Tibial nerve (tissue), 4 donors: ENCODE measurements at regions not wholly inside any gene's neighbourhood (a gene's known extent, or its start where the extent isn't known, plus 50 kb on each side); places are given as distances from the start of the nearest gene placed in this dataset.

Experiments used
- DNase-seq, 2 donors: peaks; one replicate each; pipeline ENCODE4 v3.0.0-alpha.2; 2019; ENCODE audit warnings: low spot score in 2 of 2
- H3K27ac ChIP-seq, 4 donors: fragments of 200-600 bp; sonication (generic) in 3 of 4; one replicate each; pipeline ENCODE4 v1.5.1; 2017 to 2019; ENCODE audit warnings: mild to moderate bottlenecking in 1 of 4
- H3K27me3 ChIP-seq, 2 donors: fragments of 200-600 bp; sonication (generic) in 1 of 2; one replicate each; pipeline versions ENCODE4 v1.5.1 to v1.6.0; 2017 to 2019
- H3K36me3 ChIP-seq, 3 donors: fragments of 200-600 bp; sonication (generic); one replicate each; pipeline ENCODE4 v1.5.1; 2018 to 2019
- H3K4me1 ChIP-seq, 4 donors: fragments of 200-600 bp; sonication (generic) in 3 of 4; one replicate each; pipeline ENCODE4 v1.5.1; 2017 to 2019
- H3K4me3 ChIP-seq, 4 donors: fragments of 200-600 bp; sonication (generic) in 3 of 4; one replicate each; pipeline ENCODE4 v1.5.1; 2017 to 2019; ENCODE audit warnings: mild to moderate bottlenecking in 1 of 4, moderate library complexity in 1 of 4
- H3K9me3 ChIP-seq, 4 donors: fragments of 200-600 bp; sonication (generic) in 3 of 4; one replicate each; pipeline ENCODE4 v1.5.1; 2017 to 2019
- EP300 ChIP-seq, 2 donors: sonication (generic); formaldehyde crosslinking; IDR thresholded peaks; one replicate each; pipeline ENCODE4 v1.6.1; 2017; ENCODE audit warnings: antibody characterized with exemption in 2 of 2, mild to moderate bottlenecking in 1 of 2
- POLR2A ChIP-seq, 2 donors: fragments of 450-650 bp; IDR thresholded peaks; one replicate each; pipeline ENCODE4 v1.6.1; 2017; ENCODE audit warnings: antibody characterized with exemption in 2 of 2, mild to moderate bottlenecking in 2 of 2, moderate library complexity in 2 of 2
- WGBS, 2 donors: methylation state at CpG; one replicate each; pipeline ENCODE4 v1.1.5; 2018; 5-methylcytosine and 5-hydroxymethylcytosine counted together
- TF ChIP-seq, protein P1 (sequence below), 5 experiments: fragments of 200-600 bp in 3 of 5; fragments of 450-650 bp in 2 of 5; sonication (generic) in 3 of 5; IDR thresholded peaks; one replicate each; pipeline ENCODE4 v1.5.1; 2016 to 2019; ENCODE audit warnings: antibody characterized with exemption in 5 of 5, mild to moderate bottlenecking in 3 of 5, moderate library complexity in 2 of 5

DNA sequence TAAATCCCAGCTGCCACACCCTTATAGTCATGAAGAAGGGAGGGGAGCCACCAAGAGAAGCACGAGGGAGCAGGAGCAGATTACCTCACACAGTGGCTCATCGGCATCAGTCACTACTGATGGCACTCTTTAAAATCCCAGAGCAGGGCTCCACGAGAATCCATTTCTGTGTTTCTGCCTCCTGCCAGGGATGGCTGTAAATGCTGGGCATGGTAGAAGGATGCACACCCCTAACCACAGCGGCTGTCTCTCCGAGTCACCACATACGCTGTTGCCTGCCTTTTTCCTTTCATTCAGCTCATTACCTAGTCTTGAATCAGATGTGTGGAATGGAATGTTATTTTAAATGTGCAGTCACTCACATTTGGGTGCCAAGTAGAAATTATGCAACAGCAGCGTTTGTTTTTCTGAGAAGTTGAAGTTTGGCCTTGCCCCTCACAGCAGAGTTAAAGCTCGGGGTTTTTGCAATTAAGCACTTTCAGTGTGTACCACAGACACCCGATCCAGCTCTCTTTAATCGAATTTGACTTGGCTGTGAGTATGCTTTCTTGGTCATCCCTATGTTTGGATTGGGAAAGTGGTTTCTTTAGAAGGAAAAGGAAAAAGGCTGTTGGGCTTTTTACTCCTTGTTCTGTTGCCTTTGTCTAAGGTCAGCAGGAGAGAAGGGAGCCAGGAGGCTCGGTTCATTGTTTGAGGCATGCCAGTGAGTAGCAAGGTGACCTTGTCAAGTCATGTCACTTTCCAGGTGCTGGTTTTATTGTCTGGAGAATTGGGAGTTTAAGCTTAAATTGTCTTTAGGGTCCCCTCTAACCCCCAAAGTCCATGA lies 284.2 kb upstream of the TPM1 start:
- H3K36me3 ChIP-seq = peaks cover 0 to 55% (median 0%) of the 10 kb centered on the region in 3 donors
- TF ChIP-seq, protein P1, sequence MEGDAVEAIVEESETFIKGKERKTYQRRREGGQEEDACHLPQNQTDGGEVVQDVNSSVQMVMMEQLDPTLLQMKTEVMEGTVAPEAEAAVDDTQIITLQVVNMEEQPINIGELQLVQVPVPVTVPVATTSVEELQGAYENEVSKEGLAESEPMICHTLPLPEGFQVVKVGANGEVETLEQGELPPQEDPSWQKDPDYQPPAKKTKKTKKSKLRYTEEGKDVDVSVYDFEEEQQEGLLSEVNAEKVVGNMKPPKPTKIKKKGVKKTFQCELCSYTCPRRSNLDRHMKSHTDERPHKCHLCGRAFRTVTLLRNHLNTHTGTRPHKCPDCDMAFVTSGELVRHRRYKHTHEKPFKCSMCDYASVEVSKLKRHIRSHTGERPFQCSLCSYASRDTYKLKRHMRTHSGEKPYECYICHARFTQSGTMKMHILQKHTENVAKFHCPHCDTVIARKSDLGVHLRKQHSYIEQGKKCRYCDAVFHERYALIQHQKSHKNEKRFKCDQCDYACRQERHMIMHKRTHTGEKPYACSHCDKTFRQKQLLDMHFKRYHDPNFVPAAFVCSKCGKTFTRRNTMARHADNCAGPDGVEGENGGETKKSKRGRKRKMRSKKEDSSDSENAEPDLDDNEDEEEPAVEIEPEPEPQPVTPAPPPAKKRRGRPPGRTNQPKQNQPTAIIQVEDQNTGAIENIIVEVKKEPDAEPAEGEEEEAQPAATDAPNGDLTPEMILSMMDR (IDR thresholded peaks at IDR 0.05) = no peak
- TF ChIP-seq EP300 (IDR thresholded peaks at IDR 0.05) (peak in 1 of 2 donors; percentile 78), POLR2A (IDR thresholded peaks at IDR 0.05) (no peak)
- peak in 1 of 2 donors; percentile 77 for DNase-seq
- WGBS, 2 donors = 22 to 30% methylated on average over 11 of the region's 11 CpGs
- H3K4me1 ChIP-seq = peaks cover 0 to 41% (median 5%) of the 10 kb centered on the region in 4 donors
- H3K27ac ChIP-seq = peak overlapping the region; percentile 39 to 75 (median 60)
- H3K4me3 ChIP-seq = no peak overlapping the region
- no peaks in the 10 kb centered on the region for H3K27me3 ChIP-seq
- H3K9me3 ChIP-seq = no peaks in the 10 kb centered on the region

- H3K27ac ChIP-seq = peak overlapping the region in 3 of 4 donors; percentile 50 to 75 (median 70)
- no peaks in the 10 kb centered on the region for H3K9me3 ChIP-seq
- H3K4me3 ChIP-seq = no peak overlapping the region
- peaks cover 0 to 55% (median 0%) of the 10 kb centered on the region in 3 donors for H3K36me3 ChIP-seq
- WGBS, 2 donors = 64 to 76% methylated on average over 4 of the region's 4 CpGs
- DNase-seq = no peak
- TF ChIP-seq POLR2A (IDR thresholded peaks at IDR 0.05) (no peak), EP300 (IDR thresholded peaks at IDR 0.05) (no peak)
- TF ChIP-seq, protein P1 (IDR thresholded peaks at IDR 0.05) = no peak
- no peaks in the 10 kb centered on the region for H3K27me3 ChIP-seq
- peaks cover 0 to 41% (median 5%) of the 10 kb centered on the region in 4 donors for H3K4me1 ChIP-seq
These were observed 283.6 kb upstream of the TPM1 start for GRCh38 chr15:62758952-62759349.

- Histone ChIP-seq H3K4me1 (peaks cover 0 to 41% (median 5%) of the 10 kb centered on the region in 4 donors), H3K36me3 (peaks cover 0 to 52% (median 0%) of the 10 kb centered on the region in 3 donors), H3K27me3 (no peaks in the 10 kb centered on the region), H3K9me3 (no peaks in the 10 kb centered on the region), H3K4me3 (no peak overlapping the region), H3K27ac (no peak overlapping the region)
- DNase-seq = no peak
- 95 to 96% methylated on average over 3 of the region's 3 CpGs for WGBS, 2 donors
- TF ChIP-seq, protein P1 (IDR thresholded peaks at IDR 0.05) = no peak
- TF ChIP-seq POLR2A (IDR thresholded peaks at IDR 0.05) (no peak), EP300 (IDR thresholded peaks at IDR 0.05) (no peak)
These were observed 282.0 kb upstream of the TPM1 start for GRCh38 chr15:62760538-62760937.

- Histone ChIP-seq H3K9me3 (no peaks in the 10 kb centered on the region), H3K4me3 (no peak overlapping the region), H3K27ac (no peak overlapping the region), H3K27me3 (no peaks in the 10 kb centered on the region), H3K4me1 (no peaks in the 10 kb centered on the region), H3K36me3 (peaks cover 0 to 93% (median 5%) of the 10 kb centered on the region in 3 donors)
- WGBS, 2 donors = 72 to 82% methylated on average over 4 of the region's 4 CpGs
- TF ChIP-seq EP300 (IDR thresholded peaks at IDR 0.05) (no peak), POLR2A (IDR thresholded peaks at IDR 0.05) (no peak)
- TF ChIP-seq, protein P1 (IDR thresholded peaks at IDR 0.05) = no peak
- DNase-seq = no peak
These were observed 276.6 kb upstream of the TPM1 start for GRCh38 chr15:62765916-62766315.

- DNase-seq = no peak
- Histone ChIP-seq H3K4me1 (no peaks in the 10 kb centered on the region), H3K27me3 (no peaks in the 10 kb centered on the region), H3K27ac (no peak overlapping the region), H3K9me3 (no peaks in the 10 kb centered on the region), H3K4me3 (no peak overlapping the region), H3K36me3 (peaks cover 0 to 94% (median 5%) of the 10 kb centered on the region in 3 donors)
- WGBS, 2 donors = 81 to 87% methylated on average over 4 of the region's 4 CpGs
- TF ChIP-seq, protein P1 (IDR thresholded peaks at IDR 0.05) = no peak
- TF ChIP-seq POLR2A (IDR thresholded peaks at IDR 0.05) (no peak), EP300 (IDR thresholded peaks at IDR 0.05) (no peak)
These were observed 275.9 kb upstream of the TPM1 start for GRCh38 chr15:62766599-62766998.
